GM23338 (cell line): ENCODE measurements at regions not wholly inside any gene's neighbourhood (a gene's known extent, or its start where the extent isn't known, plus 50 kb on each side); places are given as distances from the start of the nearest gene placed in this dataset.

Experiments used
- CREB1 ChIP-seq: fragments of 250-450 bp; sonication (Bioruptor Pico); IDR thresholded peaks from 2 replicates; pipeline ENCODE4 v1.5.0; 2020; ENCODE audit warnings: low read depth, mild to moderate bottlenecking, moderate library complexity
- ETS1 ChIP-seq: IDR thresholded peaks from 2 replicates; pipeline ENCODE4 v1.6.1; 2016; ENCODE audit warnings: antibody characterized with exemption
- EZH2 ChIP-seq: fragments of 200-600 bp; sonication (generic); IDR thresholded peaks from one replicate; pipeline ENCODE4 v1.8.0; 2017; ENCODE audit warnings: antibody characterized with exemption, mild to moderate bottlenecking, low read depth; ENCODE audit not compliant: unreplicated experiment
- EZH2phosphoT487 ChIP-seq: fragments of 200-600 bp; sonication (generic); IDR thresholded peaks from one replicate; pipeline ENCODE4 v1.8.1; 2018; ENCODE audit warnings: antibody characterized with exemption; ENCODE audit not compliant: unreplicated experiment
- JUNB ChIP-seq: IDR thresholded peaks from one replicate; pipeline ENCODE4 v1.6.1; 2016; ENCODE audit warnings: antibody characterized with exemption; ENCODE audit not compliant: unreplicated experiment
- NANOG ChIP-seq: IDR thresholded peaks from 2 replicates; pipeline ENCODE4 v1.6.1; 2016; ENCODE audit warnings: antibody characterized with exemption, borderline replicate concordance
- POLR2AphosphoS5 ChIP-seq: IDR thresholded peaks from 2 replicates; pipeline ENCODE4 v1.6.1; 2016; ENCODE audit warnings: antibody characterized with exemption, low read depth
- REST ChIP-seq: IDR thresholded peaks from one replicate; pipeline ENCODE4 v1.6.1; 2018; ENCODE audit warnings: antibody characterized with exemption; ENCODE audit not compliant: unreplicated experiment
- STAT1 ChIP-seq: IDR thresholded peaks from one replicate; pipeline ENCODE4 v1.6.1; 2016; ENCODE audit warnings: antibody characterized with exemption; ENCODE audit not compliant: unreplicated experiment
- ZNF114 ChIP-seq: fragments of 250-450 bp; sonication (Bioruptor Pico); IDR thresholded peaks from 2 replicates; pipeline ENCODE4 v1.5.0; 2020; ENCODE audit warnings: mild to moderate bottlenecking, moderate library complexity
- ZNF331 ChIP-seq: fragments of 250-450 bp; sonication (Bioruptor Pico); IDR thresholded peaks from 2 replicates; pipeline ENCODE4 v1.5.0; 2020; ENCODE audit warnings: low read depth, mild to moderate bottlenecking, moderate library complexity
- TF ChIP-seq, protein P1 (sequence below), 2 experiments: fragments of 200-600 bp in 1 of 2; sonication (generic) in 1 of 2; conservative IDR thresholded peaks; 2 replicates each; pipeline versions ENCODE4 v1.5.1 to v1.6.1; 2016 to 2017; ENCODE audit warnings: antibody characterized with exemption in 2 of 2, low read depth in 2 of 2, mild to moderate bottlenecking in 2 of 2, moderate library complexity in 1 of 2

- TF ChIP-seq EZH2 (no peak), REST (no peak), POLR2AphosphoS5 (no peak), EZH2phosphoT487 (no peak), ZNF114 (CRISPR knock-in tag) (no peak), CREB1 (CRISPR knock-in tag) (no peak), JUNB (no peak), ETS1 (no peak), NANOG (no peak), STAT1 (no peak), ZNF331 (CRISPR knock-in tag) (no peak)
- TF ChIP-seq, protein P1, sequence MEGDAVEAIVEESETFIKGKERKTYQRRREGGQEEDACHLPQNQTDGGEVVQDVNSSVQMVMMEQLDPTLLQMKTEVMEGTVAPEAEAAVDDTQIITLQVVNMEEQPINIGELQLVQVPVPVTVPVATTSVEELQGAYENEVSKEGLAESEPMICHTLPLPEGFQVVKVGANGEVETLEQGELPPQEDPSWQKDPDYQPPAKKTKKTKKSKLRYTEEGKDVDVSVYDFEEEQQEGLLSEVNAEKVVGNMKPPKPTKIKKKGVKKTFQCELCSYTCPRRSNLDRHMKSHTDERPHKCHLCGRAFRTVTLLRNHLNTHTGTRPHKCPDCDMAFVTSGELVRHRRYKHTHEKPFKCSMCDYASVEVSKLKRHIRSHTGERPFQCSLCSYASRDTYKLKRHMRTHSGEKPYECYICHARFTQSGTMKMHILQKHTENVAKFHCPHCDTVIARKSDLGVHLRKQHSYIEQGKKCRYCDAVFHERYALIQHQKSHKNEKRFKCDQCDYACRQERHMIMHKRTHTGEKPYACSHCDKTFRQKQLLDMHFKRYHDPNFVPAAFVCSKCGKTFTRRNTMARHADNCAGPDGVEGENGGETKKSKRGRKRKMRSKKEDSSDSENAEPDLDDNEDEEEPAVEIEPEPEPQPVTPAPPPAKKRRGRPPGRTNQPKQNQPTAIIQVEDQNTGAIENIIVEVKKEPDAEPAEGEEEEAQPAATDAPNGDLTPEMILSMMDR (conservative IDR thresholded peaks at IDR 0.05; ENCODE audit: low read depth in 2 of 2), result no peak
Observed at GRCh38 chr3:161163297-161163696, 57.8 kb upstream of the NMD3 start.
